ENCODE measurements at regions not wholly inside any gene's neighbourhood (a gene's known extent, or its start where the extent isn't known, plus 50 kb on each side); places are given as distances from the start of the nearest gene placed in this dataset.

DNA sequence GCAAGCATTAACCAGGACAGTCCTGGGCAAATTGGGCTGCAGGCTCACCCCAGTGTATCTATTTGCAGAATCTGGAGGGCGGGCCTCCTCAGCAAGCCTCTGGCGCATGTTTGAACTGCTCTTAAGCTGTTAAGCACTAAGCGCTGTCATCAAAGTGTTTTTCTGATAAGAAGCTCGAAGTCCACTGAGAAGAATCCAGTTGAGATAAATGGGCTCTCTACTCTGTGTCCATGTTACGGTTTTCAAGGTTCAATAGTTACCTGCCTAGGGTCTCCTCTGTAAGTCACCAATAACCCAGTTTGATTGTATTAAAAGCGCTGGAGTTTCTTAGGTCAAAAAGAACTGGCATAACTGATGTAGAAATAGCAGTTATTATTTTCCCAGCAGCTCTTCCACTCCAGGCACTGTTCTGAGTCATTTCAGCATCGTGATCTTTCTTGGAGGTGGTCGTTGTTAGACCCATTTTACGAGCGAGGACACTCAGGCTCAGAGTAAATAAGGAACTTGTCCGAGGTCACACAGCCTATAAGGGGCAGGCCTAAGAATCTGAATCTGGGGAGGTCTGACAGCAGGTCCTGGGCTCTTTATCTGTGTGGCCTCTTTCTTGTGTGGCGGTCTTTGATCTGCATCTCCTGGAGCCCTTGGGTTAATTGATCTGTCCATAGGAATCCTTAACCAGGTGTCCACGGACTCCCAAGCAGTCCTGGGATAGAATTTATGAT is 207.4 kb upstream of the ZNF217 start:
- DNase-seq (ENCODE audit: low read depth), result no peak
- H3K4me3 ChIP-seq (ENCODE audit: low read depth, low read length), result no peak overlapping the region
- TF ChIP-seq, protein P1, sequence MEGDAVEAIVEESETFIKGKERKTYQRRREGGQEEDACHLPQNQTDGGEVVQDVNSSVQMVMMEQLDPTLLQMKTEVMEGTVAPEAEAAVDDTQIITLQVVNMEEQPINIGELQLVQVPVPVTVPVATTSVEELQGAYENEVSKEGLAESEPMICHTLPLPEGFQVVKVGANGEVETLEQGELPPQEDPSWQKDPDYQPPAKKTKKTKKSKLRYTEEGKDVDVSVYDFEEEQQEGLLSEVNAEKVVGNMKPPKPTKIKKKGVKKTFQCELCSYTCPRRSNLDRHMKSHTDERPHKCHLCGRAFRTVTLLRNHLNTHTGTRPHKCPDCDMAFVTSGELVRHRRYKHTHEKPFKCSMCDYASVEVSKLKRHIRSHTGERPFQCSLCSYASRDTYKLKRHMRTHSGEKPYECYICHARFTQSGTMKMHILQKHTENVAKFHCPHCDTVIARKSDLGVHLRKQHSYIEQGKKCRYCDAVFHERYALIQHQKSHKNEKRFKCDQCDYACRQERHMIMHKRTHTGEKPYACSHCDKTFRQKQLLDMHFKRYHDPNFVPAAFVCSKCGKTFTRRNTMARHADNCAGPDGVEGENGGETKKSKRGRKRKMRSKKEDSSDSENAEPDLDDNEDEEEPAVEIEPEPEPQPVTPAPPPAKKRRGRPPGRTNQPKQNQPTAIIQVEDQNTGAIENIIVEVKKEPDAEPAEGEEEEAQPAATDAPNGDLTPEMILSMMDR (IDR thresholded peaks at IDR 0.05; ENCODE audit: control insufficient read depth, extremely low read depth, insufficient read depth), result no peak

DNA sequence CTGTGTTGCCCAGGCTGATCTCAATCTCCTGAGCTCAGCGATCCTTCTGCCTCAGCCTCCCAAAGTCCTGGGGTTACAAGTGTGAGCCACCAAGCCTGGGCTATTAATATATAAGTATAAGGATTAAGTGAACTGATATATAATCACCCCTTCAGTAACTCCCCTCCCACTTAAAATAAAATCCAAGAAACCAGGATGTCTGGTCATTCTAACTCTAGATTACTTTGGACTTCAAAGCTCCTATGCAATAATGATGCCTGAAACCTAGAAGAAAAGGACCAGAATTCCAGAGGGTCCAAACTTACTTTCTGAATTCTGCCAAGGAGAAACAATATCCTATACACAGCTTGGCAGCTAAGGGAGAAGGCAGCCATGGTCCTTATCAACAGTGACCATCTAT is 206.8 kb upstream of the ZNF217 start:
- H3K4me3 ChIP-seq (ENCODE audit: low read depth, low read length), result no peak overlapping the region
- TF ChIP-seq, protein P1 (IDR thresholded peaks at IDR 0.05; ENCODE audit: control insufficient read depth, extremely low read depth, insufficient read depth), result no peak
- no peak for DNase-seq (ENCODE audit: low read depth)

DNA sequence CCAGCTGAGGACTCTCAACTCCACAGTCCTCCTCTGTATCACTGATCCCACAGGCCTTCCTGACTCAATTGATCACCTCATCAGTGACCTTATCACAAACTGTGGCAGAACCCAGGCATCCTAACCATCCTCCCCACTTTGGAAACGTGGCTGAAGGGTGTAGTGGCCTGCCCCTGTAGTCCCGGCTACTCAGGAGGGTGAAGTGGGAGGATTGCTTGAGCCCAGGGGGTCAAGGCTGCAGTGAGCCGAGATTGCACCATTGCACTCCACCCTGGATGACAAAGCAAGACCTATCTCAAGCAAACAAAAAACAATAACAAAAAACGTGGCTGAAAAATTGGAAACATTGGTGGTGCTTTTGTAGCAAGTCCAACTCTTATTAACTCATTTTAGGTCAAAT is 203.4 kb upstream of the ZNF217 start:
- no peak overlapping the region for H3K4me3 ChIP-seq (ENCODE audit: low read depth, low read length)
- TF ChIP-seq, protein P1 (IDR thresholded peaks at IDR 0.05; ENCODE audit: control insufficient read depth, extremely low read depth, insufficient read depth), result no peak
- no peak for DNase-seq (ENCODE audit: low read depth)

DNA sequence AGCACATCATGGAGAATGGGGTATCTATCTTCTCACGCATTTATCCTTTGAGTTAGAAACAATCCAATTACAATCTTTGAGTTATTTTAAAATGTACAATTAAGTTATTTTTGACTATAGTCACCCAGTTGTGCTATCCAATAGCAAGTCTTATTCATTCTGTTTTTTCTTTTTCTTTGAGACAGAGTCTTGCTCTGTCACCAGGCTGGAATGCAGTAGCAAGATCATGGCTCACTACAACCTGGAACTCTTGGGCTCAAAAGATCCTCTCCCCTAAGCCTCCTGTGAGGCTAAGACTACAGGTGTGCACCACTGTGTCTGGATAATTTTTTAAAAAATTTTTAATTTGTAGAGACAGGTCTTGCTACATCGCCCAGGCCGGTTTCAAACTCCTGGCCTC is 201.5 kb upstream of the ZNF217 start:
- TF ChIP-seq, protein P1 (IDR thresholded peaks at IDR 0.05; ENCODE audit: control insufficient read depth, extremely low read depth, insufficient read depth), result no peak
- no peak overlapping the region for H3K4me3 ChIP-seq (ENCODE audit: low read depth, low read length)
- DNase-seq (ENCODE audit: low read depth), result no peak

DNA sequence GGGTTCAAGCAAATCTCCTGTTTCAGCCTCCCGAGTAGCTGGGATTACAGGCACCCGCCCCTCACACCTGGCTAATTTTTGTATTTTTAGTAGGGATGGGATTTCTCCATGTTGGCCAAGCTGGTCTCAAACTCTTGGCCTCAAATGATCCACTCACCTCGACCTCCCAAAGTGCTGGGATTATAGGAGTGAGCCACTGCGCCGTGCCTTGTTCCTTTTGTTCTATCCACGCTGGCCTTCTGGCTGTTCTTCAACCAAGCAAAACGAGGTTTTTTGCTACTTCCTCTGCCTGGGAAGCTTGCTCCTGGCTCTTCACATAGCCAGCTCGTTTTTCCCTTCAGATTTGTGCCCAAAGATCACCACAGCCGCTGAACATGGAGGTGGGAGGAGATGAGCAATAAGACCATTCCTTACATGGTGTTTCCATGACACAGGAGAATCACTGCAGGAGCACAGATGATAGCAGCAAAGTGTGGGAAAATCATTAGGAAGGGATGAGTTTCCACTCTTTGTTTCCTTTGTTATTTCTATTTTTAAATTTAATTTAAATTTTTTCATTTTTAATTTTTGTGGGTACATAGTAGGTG is 201.0 kb upstream of the ZNF217 start:
- H3K4me3 ChIP-seq (ENCODE audit: low read depth, low read length), result no peak overlapping the region
- TF ChIP-seq, protein P1 (IDR thresholded peaks at IDR 0.05; ENCODE audit: control insufficient read depth, extremely low read depth, insufficient read depth), result no peak
- no peak for DNase-seq (ENCODE audit: low read depth)

DNA sequence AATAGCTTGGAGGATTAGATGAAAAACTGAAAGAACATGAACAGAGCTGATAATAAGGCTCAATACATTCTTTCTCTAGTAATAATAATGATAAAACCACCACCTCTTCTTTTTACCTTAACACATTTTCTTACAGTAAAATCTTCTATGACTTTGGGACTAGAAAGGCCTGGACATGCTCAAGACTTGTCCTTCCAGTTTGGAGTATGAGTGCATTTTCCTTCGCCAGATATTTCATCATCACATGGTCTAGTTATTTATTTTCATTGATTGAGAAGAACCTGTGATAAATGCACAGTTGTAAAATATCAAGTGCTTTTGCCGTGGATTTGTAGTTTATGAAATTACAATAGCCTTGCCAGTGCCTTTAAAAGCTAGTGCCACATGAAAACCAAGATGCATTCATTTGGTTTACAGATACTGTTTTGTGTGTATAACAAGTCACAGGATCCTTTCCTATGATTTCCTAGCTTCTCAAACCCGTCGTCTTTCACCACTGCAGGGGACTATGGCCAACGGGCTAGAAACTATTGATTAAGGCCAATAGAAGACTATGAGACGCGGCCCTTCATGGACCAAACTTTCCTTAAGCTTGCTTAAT is 200.2 kb upstream of the ZNF217 start:
- no peak for DNase-seq (ENCODE audit: low read depth)
- H3K4me3 ChIP-seq (ENCODE audit: low read depth, low read length), result no peak overlapping the region
- TF ChIP-seq, protein P1 (IDR thresholded peaks at IDR 0.05; ENCODE audit: control insufficient read depth, extremely low read depth, insufficient read depth), result no peak

Data from LNCaP clone FGC (cell line).